ENCODE measurements at regions not wholly inside any gene's neighbourhood (a gene's known extent, or its start where the extent isn't known, plus 50 kb on each side); places are given as distances from the start of the nearest gene placed in this dataset.

GRCh38 chr11:92137747-92138146 lies 86.9 kb upstream of the FAT3 start:
- no peak overlapping the region for H3K4me3 Mint-ChIP-seq
- H3K27me3 Mint-ChIP-seq, result no peaks in the 10 kb centered on the region
- H3K4me1 Mint-ChIP-seq, result no peaks in the 10 kb centered on the region
- H3K9me3 Mint-ChIP-seq, result no peaks in the 10 kb centered on the region
- no peak overlapping the region for H3K27ac Mint-ChIP-seq
- no peak for DNase-seq
- no peaks in the 10 kb centered on the region for H3K36me3 Mint-ChIP-seq (ENCODE audit: low read depth)
- intact Hi-C loops (cut with micrococcal nuclease), result no loop called here

DNA sequence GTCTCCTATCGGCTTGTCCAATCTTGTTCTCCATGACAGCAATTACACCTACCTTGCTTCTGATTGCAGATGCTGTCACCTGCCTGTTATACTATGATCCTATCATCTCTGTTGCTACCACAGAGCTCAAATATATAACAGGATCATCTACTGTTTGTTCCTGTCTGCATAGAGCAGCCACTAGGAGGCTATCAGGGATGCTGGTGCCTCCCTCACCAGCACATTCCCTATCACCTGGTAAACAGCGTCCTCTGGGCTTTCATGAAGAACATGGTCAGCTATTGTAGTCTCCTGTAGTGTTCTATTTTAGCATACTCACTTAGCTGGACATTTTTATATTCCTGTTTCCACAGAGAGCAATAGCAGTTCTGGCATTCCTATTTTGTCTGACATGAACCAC lies 87.8 kb upstream of the FAT3 start:
- no peaks in the 10 kb centered on the region for H3K27me3 Mint-ChIP-seq
- intact Hi-C loops (cut with micrococcal nuclease), result no loop called here
- H3K36me3 Mint-ChIP-seq (ENCODE audit: low read depth), result no peaks in the 10 kb centered on the region
- no peak overlapping the region for H3K4me3 Mint-ChIP-seq
- H3K9me3 Mint-ChIP-seq, result peaks cover 3% of the 10 kb centered on the region
- H3K4me1 Mint-ChIP-seq, result no peaks in the 10 kb centered on the region
- no peak for DNase-seq
- no peak overlapping the region for H3K27ac Mint-ChIP-seq

DNA sequence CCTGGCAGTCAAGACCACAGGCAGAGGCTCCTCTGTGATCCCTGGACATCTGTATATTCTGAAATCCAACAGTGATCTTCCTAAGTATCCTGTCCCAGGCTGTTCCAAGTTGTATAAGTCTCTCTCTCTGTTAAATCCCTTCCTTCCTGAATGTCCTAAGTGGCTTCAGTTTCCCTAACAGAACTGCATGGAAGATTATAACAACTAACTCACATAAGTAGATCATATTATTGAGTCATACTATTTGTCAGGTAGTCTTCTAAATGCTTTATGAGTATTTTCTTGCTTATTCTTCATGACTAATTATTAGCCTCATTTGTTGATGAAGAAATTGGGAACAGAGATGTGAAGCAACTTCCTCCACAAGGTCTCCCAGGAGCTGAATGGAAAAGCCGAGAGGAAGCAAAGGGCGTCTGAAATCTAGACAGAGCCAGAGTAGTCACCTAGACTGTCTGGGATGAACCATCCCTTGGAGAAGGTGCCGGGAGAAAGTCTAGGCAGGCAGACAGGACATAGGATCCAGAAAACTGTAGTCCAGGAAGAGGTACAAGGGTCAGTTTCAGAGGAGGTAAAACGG lies 93.2 kb upstream of the FAT3 start:
- Mint-ChIP-seq H3K27ac (no peak overlapping the region), H3K4me3 (no peak overlapping the region), H3K9me3 (peaks cover 3% of the 10 kb centered on the region), H3K36me3 (ENCODE audit: low read depth) (no peaks in the 10 kb centered on the region), H3K27me3 (no peaks in the 10 kb centered on the region), H3K4me1 (no peaks in the 10 kb centered on the region)
- DNase-seq, result no peak
- intact Hi-C loops (cut with micrococcal nuclease), result no loop called here

GRCh38 chr11:92130421-92130831 lies 94.2 kb upstream of the FAT3 start:
- no peaks in the 10 kb centered on the region for H3K4me1 Mint-ChIP-seq
- no peaks in the 10 kb centered on the region for H3K36me3 Mint-ChIP-seq (ENCODE audit: low read depth)
- peaks cover 3% of the 10 kb centered on the region for H3K9me3 Mint-ChIP-seq
- no peak overlapping the region for H3K27ac Mint-ChIP-seq
- H3K4me3 Mint-ChIP-seq, result no peak overlapping the region
- DNase-seq, result no peak
- intact Hi-C loops (cut with micrococcal nuclease), result no loop called here
- H3K27me3 Mint-ChIP-seq, result no peaks in the 10 kb centered on the region

- intact Hi-C loops (cut with micrococcal nuclease), result no loop called here
- Mint-ChIP-seq H3K36me3 (ENCODE audit: low read depth) (no peaks in the 10 kb centered on the region), H3K4me1 (no peaks in the 10 kb centered on the region), H3K27ac (no peak overlapping the region), H3K9me3 (peaks cover 3% of the 10 kb centered on the region), H3K27me3 (no peaks in the 10 kb centered on the region), H3K4me3 (no peak overlapping the region)
- no peak for DNase-seq
Measured at GRCh38 chr11:92129811-92130210, 94.8 kb upstream of the FAT3 start.

GRCh38 chr11:92128026-92128425 lies 96.6 kb upstream of the FAT3 start:
- peaks cover 3% of the 10 kb centered on the region for H3K9me3 Mint-ChIP-seq
- peak; percentile 3 for DNase-seq
- intact Hi-C loops (cut with micrococcal nuclease), result no loop called here
- no peaks in the 10 kb centered on the region for H3K27me3 Mint-ChIP-seq
- no peak overlapping the region for H3K27ac Mint-ChIP-seq
- no peaks in the 10 kb centered on the region for H3K36me3 Mint-ChIP-seq (ENCODE audit: low read depth)
- H3K4me3 Mint-ChIP-seq, result no peak overlapping the region
- H3K4me1 Mint-ChIP-seq, result no peaks in the 10 kb centered on the region

DNA sequence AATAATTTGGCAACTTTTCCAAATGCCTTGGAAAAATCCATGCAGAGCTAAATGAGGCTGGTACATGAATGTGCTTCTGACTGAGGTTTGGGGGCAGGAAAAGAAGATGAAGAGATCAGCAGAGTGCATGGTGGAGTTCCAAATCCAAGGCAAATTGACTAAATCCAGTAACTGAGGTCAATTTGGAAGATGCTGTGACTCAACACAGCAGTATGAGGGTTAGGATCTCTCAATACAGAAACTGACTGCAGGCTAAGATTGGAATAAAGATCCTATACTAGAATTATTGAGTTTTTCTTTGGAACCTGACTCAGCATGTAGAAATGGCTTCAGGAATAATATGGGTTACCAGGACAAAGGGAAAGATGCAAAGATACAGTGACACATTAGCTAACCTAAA lies 99.3 kb upstream of the FAT3 start:
- no peaks in the 10 kb centered on the region for H3K9me3 Mint-ChIP-seq

GRCh38 chr11:92123540-92123939 lies 101.1 kb upstream of the FAT3 start:
- intact Hi-C loops (cut with micrococcal nuclease), result no loop called here
- Mint-ChIP-seq H3K27ac (no peak overlapping the region), H3K9me3 (peaks cover 3% of the 10 kb centered on the region), H3K36me3 (ENCODE audit: low read depth) (no peaks in the 10 kb centered on the region), H3K4me3 (no peak overlapping the region), H3K4me1 (no peaks in the 10 kb centered on the region), H3K27me3 (no peaks in the 10 kb centered on the region)
- no peak for DNase-seq

More for the DNA sequence above, 99.3 kb upstream of the FAT3 start:
- Mint-ChIP-seq H3K36me3 (ENCODE audit: low read depth) (no peaks in the 10 kb centered on the region), H3K27ac (no peak overlapping the region), H3K27me3 (no peaks in the 10 kb centered on the region), H3K4me3 (no peak overlapping the region), H3K4me1 (no peaks in the 10 kb centered on the region)
- intact Hi-C loops (cut with micrococcal nuclease), result no loop called here
- DNase-seq, result no peak

- Mint-ChIP-seq H3K4me3 (no peak overlapping the region), H3K27me3 (no peaks in the 10 kb centered on the region), H3K9me3 (peaks cover 3% of the 10 kb centered on the region), H3K4me1 (no peaks in the 10 kb centered on the region), H3K36me3 (ENCODE audit: low read depth) (no peaks in the 10 kb centered on the region), H3K27ac (no peak overlapping the region)
- no peak for DNase-seq
- intact Hi-C loops (cut with micrococcal nuclease), result no loop called here
Measured at GRCh38 chr11:92122561-92122960, 102.1 kb upstream of the FAT3 start.

DNA sequence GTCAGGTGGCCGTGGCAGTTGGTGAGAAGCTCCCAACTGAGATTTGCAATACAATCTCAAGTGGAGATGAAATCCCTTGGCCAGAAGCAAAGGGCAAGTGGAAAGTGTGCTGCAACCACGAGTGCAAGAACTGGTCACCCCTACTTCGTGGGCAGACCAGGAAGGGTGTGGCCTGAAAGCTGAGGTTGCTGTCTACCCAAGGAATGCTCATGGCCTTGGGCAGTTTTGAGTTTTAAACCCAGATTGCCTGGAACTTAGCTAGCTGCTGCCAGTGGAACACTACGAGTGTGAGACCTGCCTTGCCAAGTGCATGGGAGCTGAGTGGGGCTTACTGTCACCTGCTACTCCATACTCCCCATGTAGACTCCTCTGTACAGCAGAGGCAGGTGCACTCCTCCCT lies 113.3 kb upstream of the FAT3 start:
- Mint-ChIP-seq H3K9me3 (peaks cover 3% of the 10 kb centered on the region), H3K27me3 (no peaks in the 10 kb centered on the region), H3K4me3 (no peak overlapping the region), H3K27ac (no peak overlapping the region), H3K36me3 (ENCODE audit: low read depth) (no peaks in the 10 kb centered on the region), H3K4me1 (no peaks in the 10 kb centered on the region)
- DNase-seq, result no peak
- intact Hi-C loops (cut with micrococcal nuclease), result no loop called here

DNA sequence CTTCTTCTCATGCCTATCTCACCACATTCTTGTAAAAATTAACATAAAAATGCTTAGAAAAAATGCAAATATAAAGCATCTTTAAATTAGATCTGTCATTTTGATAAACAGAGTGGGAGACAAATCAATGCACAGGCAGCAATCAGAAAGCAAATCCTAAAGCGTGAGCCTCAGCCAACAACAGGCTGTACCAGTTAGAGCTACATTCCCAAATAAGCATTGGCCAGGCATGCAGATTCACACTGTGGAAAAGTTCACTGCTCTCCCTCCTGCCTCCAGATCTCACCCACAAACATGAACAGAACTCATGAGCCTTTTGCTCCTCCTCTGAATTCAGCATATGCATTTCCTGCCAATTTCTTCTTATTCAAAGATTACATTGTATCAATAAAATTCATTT lies 115.2 kb upstream of the FAT3 start:
- Mint-ChIP-seq H3K4me1 (no peaks in the 10 kb centered on the region), H3K36me3 (ENCODE audit: low read depth) (no peaks in the 10 kb centered on the region), H3K27ac (no peak overlapping the region), H3K9me3 (peaks cover 3% of the 10 kb centered on the region), H3K27me3 (no peaks in the 10 kb centered on the region), H3K4me3 (no peak overlapping the region)
- DNase-seq, result no peak
- intact Hi-C loops (cut with micrococcal nuclease), result no loop called here

DNA sequence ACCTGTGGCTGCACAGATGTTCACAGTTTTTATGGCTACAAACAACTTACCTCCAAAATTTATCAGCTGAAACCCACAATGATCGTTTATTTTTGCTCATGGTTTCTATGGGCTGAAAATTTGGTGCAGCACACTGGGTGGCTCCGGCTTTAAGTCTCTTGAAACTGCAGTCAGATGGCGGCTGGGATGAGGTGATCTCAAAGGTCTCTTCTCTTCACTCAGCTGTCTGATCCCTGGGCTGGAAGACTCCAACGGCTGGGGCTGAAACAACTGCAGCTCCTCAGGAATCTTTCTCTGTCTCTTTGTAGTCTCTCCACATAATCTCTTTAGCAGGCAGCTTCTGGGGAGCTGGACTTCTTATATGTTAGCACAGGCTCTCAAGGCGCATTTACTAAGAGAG lies 117.3 kb upstream of the FAT3 start:
- intact Hi-C loops (cut with micrococcal nuclease), result no loop called here
- Mint-ChIP-seq H3K36me3 (ENCODE audit: low read depth) (no peaks in the 10 kb centered on the region), H3K9me3 (no peaks in the 10 kb centered on the region), H3K4me1 (no peaks in the 10 kb centered on the region), H3K27ac (no peak overlapping the region), H3K27me3 (no peaks in the 10 kb centered on the region), H3K4me3 (no peak overlapping the region)
- DNase-seq, result no peak

- no peaks in the 10 kb centered on the region for H3K9me3 Mint-ChIP-seq
- no peaks in the 10 kb centered on the region for H3K36me3 Mint-ChIP-seq (ENCODE audit: low read depth)
- DNase-seq, result no peak
- no peak overlapping the region for H3K27ac Mint-ChIP-seq
- H3K4me3 Mint-ChIP-seq, result no peak overlapping the region
- no peaks in the 10 kb centered on the region for H3K27me3 Mint-ChIP-seq
- H3K4me1 Mint-ChIP-seq, result no peaks in the 10 kb centered on the region
- intact Hi-C loops (cut with micrococcal nuclease), result no loop called here
Measured at GRCh38 chr11:92104349-92104748, 120.3 kb upstream of the FAT3 start.

- Mint-ChIP-seq H3K4me3 (no peak overlapping the region), H3K4me1 (no peaks in the 10 kb centered on the region), H3K36me3 (ENCODE audit: low read depth) (no peaks in the 10 kb centered on the region), H3K27ac (no peak overlapping the region), H3K9me3 (no peaks in the 10 kb centered on the region), H3K27me3 (no peaks in the 10 kb centered on the region)
- intact Hi-C loops (cut with micrococcal nuclease), result no loop called here
- DNase-seq, result no peak
Measured at GRCh38 chr11:92101920-92102319, 122.7 kb upstream of the FAT3 start.

GRCh38 chr11:92099183-92099582 lies 125.4 kb upstream of the FAT3 start:
- Mint-ChIP-seq H3K27me3 (no peaks in the 10 kb centered on the region), H3K9me3 (no peaks in the 10 kb centered on the region), H3K27ac (no peak overlapping the region), H3K36me3 (ENCODE audit: low read depth) (no peaks in the 10 kb centered on the region), H3K4me1 (no peaks in the 10 kb centered on the region), H3K4me3 (no peak overlapping the region)
- intact Hi-C loops (cut with micrococcal nuclease), result no loop called here
- DNase-seq, result no peak

Measured in activated CD4-positive, alpha-beta T cell treated with anti-CD3 and anti-CD28 coated beads, Interleukin-2, amount 10 ng/mL, durations not matched to agents 24 days and 14 days (primary cell).